Kidney (tissue), 13 donors: ENCODE measurements at regions not wholly inside any gene's neighbourhood (a gene's known extent, or its start where the extent isn't known, plus 50 kb on each side); places are given as distances from the start of the nearest gene placed in this dataset.
A peak's percentile ranks its signal among the peaks of the same experiment; 100 is the strongest.

Experiments
- DNase-seq, 5 donors: peaks; one replicate each; pipeline ENCODE4 v3.0.0-alpha.2; 2013 to 2020
- FAIRE-seq: peaks from 2 replicates; lab custom pipeline; 2012; peaks lifted over from hg19 to GRCh38; lab: Jason Lieb, UNC
- H3K27ac ChIP-seq, 2 donors: one replicate each; pipeline ENCODE4 v1.7.0; 2013; ENCODE audit warnings: low read depth in 2 of 2, low read length in 2 of 2, inconsistent platforms in 1 of 2
- H3K27me3 ChIP-seq: one replicate; pipeline ENCODE4 v1.7.1; 2013; ENCODE audit warnings: low read length, inconsistent platforms; ENCODE audit not compliant: control insufficient read depth, insufficient read depth
- H3K36me3 ChIP-seq, 3 donors: one replicate each; pipeline versions ENCODE4 v1.7.0 to v1.7.1; 2013; ENCODE audit warnings: low read length in 3 of 3, control low read depth in 1 of 3, inconsistent platforms in 1 of 3; ENCODE audit not compliant: insufficient read depth in 3 of 3, control insufficient read depth in 2 of 3
- H3K4me1 ChIP-seq, 3 donors: one replicate each; pipeline versions ENCODE4 v1.7.0 to v1.7.1; 2013; ENCODE audit warnings: low read length in 3 of 3, inconsistent platforms in 1 of 3, low read depth in 1 of 3; ENCODE audit not compliant: control insufficient read depth in 2 of 3, insufficient read depth in 2 of 3
- H3K4me3 ChIP-seq, 3 donors: one replicate each; pipeline versions ENCODE4 v1.7.0 to v1.8.1; 2013; ENCODE audit warnings: low read length in 3 of 3, control low read depth in 1 of 3, inconsistent platforms in 1 of 3
- H3K9ac ChIP-seq, 3 donors: one replicate each; pipeline versions ENCODE4 v1.7.0 to v1.7.1; 2013; ENCODE audit warnings: low read length in 3 of 3, control low read depth in 1 of 3, inconsistent platforms in 1 of 3
- H3K9me3 ChIP-seq, 3 donors: one replicate each; pipeline versions ENCODE4 v1.7.0 to v1.7.1; 2013; ENCODE audit warnings: low read length in 3 of 3, control low read depth in 1 of 3, inconsistent platforms in 1 of 3; ENCODE audit not compliant: control insufficient read depth in 2 of 3, insufficient read depth in 1 of 3
- CTCF ChIP-seq: IDR thresholded peaks from 3 replicates; pipeline ENCODE4 v1.5.1; 2012; ENCODE audit warnings: mild to moderate bottlenecking, moderate library complexity, borderline replicate concordance; ENCODE audit not compliant: insufficient read depth; ENCODE audit errors: extremely low read depth
- intact Hi-C: fragments of 100-400 bp; cut with DNase I; formaldehyde crosslinking; loops from one replicate; pipeline ENCODE4 v1.11.1; 2022
- donor health status: control.
- donor health status: control.
- donor health status: control.
- donor health status: control.
- donor health status: control.
- donor health status: DM: yes; HTN: yes; CAD: no.
- donor health status: Normal renal cell carcinoma (clear cell type).

- Histone ChIP-seq H3K4me3 (no peak overlapping the region), H3K9ac (no peak overlapping the region), H3K27me3 (no peaks in the 10 kb centered on the region), H3K9me3 (no peaks in the 10 kb centered on the region), H3K36me3 (no peaks in the 10 kb centered on the region), H3K4me1 (peaks cover 0 to 4% (median 0%) of the 10 kb centered on the region in 3 donors), H3K27ac (no peak overlapping the region)
- TF ChIP-seq CTCF, result peak; percentile 46
- peak in 4 of 5 donors; percentile 33 to 74 (median 58) for DNase-seq
- FAIRE-seq, result no peak
- intact Hi-C loops, result no loop called here
These were observed 137.1 kb upstream of the CCDC68 start for GRCh38 chr18:55096263-55096951.

GRCh38 chr18:55095584-55095983, 136.3 kb upstream of the CCDC68 start:
- Histone ChIP-seq H3K9me3 (no peaks in the 10 kb centered on the region), H3K4me1 (peaks cover 0 to 4% (median 0%) of the 10 kb centered on the region in 3 donors), H3K4me3 (no peak overlapping the region), H3K27me3 (no peaks in the 10 kb centered on the region), H3K9ac (no peak overlapping the region), H3K27ac (no peak overlapping the region), H3K36me3 (no peaks in the 10 kb centered on the region)
- FAIRE-seq (no peak), DNase-seq (no peak)
- intact Hi-C loops, result no loop called here
- no peak for TF ChIP-seq CTCF

- intact Hi-C loops, result no loop called here
- DNase-seq (no peak), FAIRE-seq (no peak)
- Histone ChIP-seq H3K27ac (no peak overlapping the region), H3K9me3 (no peaks in the 10 kb centered on the region), H3K4me3 (no peak overlapping the region), H3K4me1 (peaks cover 0 to 4% (median 0%) of the 10 kb centered on the region in 3 donors), H3K27me3 (no peaks in the 10 kb centered on the region), H3K9ac (no peak overlapping the region), H3K36me3 (no peaks in the 10 kb centered on the region)
- TF ChIP-seq CTCF, result no peak
These were observed 134.5 kb upstream of the CCDC68 start for GRCh38 chr18:55093808-55094207.

- Histone ChIP-seq H3K27me3 (no peaks in the 10 kb centered on the region), H3K4me1 (peaks cover 0 to 4% (median 0%) of the 10 kb centered on the region in 3 donors), H3K4me3 (no peak overlapping the region), H3K36me3 (no peaks in the 10 kb centered on the region), H3K27ac (no peak overlapping the region), H3K9me3 (no peaks in the 10 kb centered on the region), H3K9ac (no peak overlapping the region)
- DNase-seq (no peak), FAIRE-seq (no peak)
- no peak for TF ChIP-seq CTCF
- intact Hi-C loops, result no loop called here
These were observed 134.0 kb upstream of the CCDC68 start for GRCh38 chr18:55093295-55093694.
